A673 (cell line): ENCODE measurements at regions not wholly inside any gene's neighbourhood (a gene's known extent, or its start where the extent isn't known, plus 50 kb on each side); places are given as distances from the start of the nearest gene placed in this dataset.

Experiments used
- CTCF ChIP-seq: fragments of 300-800, 200-600 bp; sonication (generic); conservative IDR thresholded peaks from 2 replicates; pipeline ENCODE4 v1.5.1; 2017; ENCODE audit warnings: low read depth, mild to moderate bottlenecking, antibody characterized with exemption, low read length, moderate library complexity, mixed read lengths
- EZH2 ChIP-seq: fragments of 200-600 bp; sonication (generic); IDR thresholded peaks from 2 replicates; pipeline ENCODE4 v1.6.1; 2017; ENCODE audit warnings: borderline replicate concordance, low read depth, mild to moderate bottlenecking, mixed read lengths, antibody characterized with exemption, low read length; ENCODE audit not compliant: poor library complexity, severe bottlenecking

GRCh38 chr7:41828911-41829310, 126.0 kb upstream of the INHBA start:
- TF ChIP-seq CTCF = no peak
- TF ChIP-seq EZH2 = no peak
